Keratinocyte (primary cell): ENCODE measurements at regions not wholly inside any gene's neighbourhood (a gene's known extent, or its start where the extent isn't known, plus 50 kb on each side); places are given as distances from the start of the nearest gene placed in this dataset.

Source experiments
- CTCF ChIP-seq, 3 experiments: IDR thresholded peaks in 1 of 3; conservative IDR thresholded peaks in 1 of 3; optimal IDR thresholded peaks in 1 of 3; 2 replicates in 2 of 3; 3 replicates in 1 of 3; pipeline versions ENCODE3 to v1.5.1; 2011; ENCODE audit warnings: low read length in 3 of 3, mild to moderate bottlenecking in 3 of 3, moderate library complexity in 2 of 3, control low read depth in 1 of 3, inconsistent platforms in 1 of 3; ENCODE audit not compliant: insufficient read depth in 2 of 3; ENCODE audit errors: extremely low read depth in 1 of 3
- EZH2 ChIP-seq: IDR thresholded peaks from one replicate; pipeline ENCODE4 v1.6.1; 2012; ENCODE audit warnings: inconsistent platforms, mild to moderate bottlenecking, low read length, moderate library complexity

DNA sequence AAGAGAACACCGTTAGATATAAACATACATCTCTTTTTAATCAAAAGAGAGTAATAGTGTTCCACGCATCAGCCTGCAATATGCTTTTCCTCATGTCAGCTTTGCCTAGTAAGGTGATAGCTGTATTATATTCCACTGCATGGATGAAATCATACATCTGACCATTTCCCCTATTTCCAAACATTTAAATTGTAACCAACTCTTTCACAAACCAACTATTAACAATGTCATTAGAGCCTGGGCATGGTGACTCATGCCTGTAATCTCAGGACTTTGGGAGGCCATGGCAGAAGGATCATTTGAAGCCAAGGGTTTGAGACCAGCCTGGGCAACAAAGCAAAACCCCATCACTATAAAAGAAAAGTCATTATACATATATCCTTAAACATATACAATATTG, 284.8 kb downstream of the BCL11A start:
- TF ChIP-seq CTCF (optimal IDR thresholded peaks at IDR 0.05 in 1 of 3, IDR thresholded peaks at IDR 0.05 in 1 of 3, conservative IDR thresholded peaks at IDR 0.05 in 1 of 3; ENCODE audit: extremely low read depth in 1 of 3, insufficient read depth in 2 of 3, low read length in 3 of 3), result no peak
- TF ChIP-seq EZH2, result no peak
